GM18907 (cell line): ENCODE measurements at regions not wholly inside any gene's neighbourhood (a gene's known extent, or its start where the extent isn't known, plus 50 kb on each side); places are given as distances from the start of the nearest gene placed in this dataset.
A peak's percentile ranks its signal among the peaks of the same experiment; 100 is the strongest.

Source experiments
- ATAC-seq: cut with Tn5 transposase; IDR thresholded peaks from one replicate; pipeline ENCODE4 v1.9.1; 2021; ENCODE audit warnings: mild to moderate bottlenecking, moderate library complexity; ENCODE audit not compliant: unreplicated experiment

DNA sequence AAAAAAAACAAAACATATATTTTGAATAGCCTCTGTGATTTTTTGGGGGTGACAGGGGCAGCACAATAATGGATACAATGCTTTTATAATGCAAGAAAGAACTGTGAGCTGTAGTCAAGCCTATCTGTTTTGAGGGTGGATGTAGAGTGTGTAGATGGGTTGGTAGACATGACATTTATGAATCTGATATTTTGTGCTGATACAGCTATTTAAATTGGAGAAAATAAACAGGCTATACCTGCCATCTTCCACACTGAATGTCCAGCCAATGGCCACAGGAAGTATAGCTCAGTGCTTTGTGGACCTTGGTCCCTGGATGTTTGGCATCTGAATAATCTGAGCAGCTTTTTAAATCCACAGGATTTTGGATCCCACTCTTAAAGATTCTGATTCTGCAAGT, 175.0 kb downstream of the NEDD1 start:
- ATAC-seq = no peak

DNA sequence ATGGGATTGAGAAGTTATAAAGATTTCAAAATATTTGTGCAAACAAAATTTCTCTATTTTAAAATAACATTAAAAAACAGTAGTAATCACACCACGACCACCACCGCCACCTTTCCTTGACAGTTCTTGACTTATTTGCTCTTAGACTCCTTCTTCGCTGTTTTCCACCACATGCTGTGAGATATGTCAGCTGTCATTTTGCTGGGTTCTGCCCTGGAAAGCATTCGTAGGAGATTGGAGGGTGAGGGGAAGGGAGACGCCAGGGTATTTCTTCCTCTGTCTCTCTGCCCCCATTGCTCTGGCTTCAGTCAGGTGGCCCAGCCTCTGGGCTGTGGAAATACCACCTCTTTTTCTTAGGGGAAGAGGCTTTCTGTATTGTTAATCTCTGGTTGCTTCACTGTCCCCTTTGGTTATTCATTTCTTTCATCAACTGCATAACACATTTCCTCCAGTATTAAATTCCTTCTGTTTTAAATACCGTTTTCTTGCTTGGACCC, 186.2 kb downstream of the NEDD1 start:
- no peak for ATAC-seq

DNA sequence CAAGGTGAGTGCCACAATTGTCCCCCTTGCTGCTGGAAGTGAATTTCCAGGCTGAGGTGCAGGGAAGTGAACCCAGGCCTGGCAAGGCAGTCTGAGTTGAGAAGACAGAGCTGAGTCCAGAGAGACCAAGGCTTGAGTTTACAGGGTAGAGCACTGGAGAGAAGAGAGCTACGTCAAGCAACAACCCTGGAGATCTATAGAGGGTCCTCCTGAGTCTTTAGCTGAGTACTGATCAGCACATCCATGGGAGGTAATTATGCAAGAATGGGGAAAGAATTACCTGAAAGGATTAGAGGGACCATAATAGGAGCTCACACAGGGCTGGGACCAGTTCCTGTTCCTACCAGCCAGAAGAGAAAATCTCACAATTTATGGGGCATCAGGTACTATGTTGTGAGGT, 190.7 kb downstream of the NEDD1 start:
- no peak for ATAC-seq

DNA sequence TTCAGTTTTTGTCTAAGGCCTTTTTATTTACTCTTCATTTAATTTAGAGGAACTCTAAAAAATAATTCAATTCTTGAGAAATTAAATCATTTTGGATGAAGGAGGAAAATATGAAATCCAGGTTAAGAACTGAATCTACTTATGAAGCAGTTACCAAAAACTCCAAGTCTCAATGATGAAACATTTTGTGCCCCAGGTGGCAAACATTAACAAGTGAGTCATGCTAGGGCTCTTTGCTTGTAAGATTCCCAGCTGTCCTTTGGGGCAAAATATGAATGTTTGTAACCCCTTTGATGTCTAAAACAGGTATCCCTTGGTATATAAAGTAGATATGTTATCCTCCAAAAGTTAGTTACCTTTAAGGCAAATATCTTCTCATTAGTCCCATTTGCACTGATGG, 202.4 kb downstream of the NEDD1 start:
- no peak for ATAC-seq

DNA sequence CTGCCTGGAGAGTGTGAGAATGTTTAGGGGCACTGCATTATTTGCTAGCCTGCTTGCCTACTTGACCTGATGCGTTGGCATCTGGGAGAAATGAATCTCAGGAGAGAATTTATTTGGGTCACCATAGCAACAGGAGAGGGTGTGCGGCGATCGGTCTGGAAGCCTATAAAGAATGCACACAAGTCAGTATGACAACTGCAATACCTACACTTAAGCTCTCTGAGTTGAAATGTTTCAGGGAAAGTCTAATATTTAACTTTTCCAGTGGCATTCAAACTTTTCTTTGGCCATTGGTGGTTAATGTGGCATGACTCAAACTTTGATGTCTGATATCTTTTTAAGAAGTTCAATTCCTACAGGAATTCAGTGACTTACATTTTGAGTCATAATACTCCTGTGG, 205.1 kb downstream of the NEDD1 start:
- no peak for ATAC-seq

DNA sequence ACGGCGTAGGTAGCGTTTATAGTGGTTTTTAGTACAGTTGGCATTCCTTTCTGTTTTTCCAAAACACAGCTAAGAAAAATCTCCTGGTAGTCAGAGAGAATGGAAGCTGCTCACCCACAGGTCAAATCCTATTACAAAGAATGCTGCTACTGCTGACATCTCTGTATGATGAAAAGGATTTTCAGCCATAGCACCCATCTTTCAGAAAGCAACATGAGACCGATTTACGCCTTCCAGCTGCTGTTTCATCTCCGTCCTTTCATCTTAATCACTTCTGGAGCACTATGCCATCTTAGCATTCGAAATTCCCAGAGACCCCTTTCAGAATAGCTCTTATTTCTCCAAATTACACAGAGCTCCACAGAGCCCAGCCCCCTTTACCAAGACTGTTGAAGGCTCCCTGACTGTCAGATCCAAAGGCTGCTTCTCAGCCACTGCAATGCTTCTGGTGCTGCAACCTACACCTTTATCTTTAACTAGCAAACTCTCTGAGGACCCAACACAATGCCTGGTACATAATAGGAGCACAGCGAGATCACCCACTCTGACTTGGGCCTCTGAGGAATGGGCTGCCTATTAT, 211.8 kb downstream of the NEDD1 start:
- no peak for ATAC-seq

DNA sequence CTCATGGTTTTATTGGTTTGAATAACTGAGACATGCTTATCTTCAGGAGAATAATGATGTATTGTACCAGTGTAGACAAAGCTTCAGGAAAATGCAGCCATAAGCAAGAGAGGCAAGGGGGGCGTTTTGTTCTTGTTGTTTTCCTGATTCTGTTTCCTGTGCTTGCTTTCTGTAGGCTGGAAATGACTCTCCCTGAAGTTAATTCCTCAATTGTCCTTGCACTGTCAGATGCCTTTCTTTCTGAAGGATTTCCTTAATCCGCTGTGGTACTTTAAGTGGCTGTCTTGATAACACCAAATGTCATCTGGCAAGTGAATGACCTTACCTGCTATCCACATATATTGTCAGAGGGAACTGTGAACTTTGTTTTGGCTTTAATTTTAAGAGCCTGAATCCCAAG, 220.0 kb downstream of the NEDD1 start:
- no peak for ATAC-seq

DNA sequence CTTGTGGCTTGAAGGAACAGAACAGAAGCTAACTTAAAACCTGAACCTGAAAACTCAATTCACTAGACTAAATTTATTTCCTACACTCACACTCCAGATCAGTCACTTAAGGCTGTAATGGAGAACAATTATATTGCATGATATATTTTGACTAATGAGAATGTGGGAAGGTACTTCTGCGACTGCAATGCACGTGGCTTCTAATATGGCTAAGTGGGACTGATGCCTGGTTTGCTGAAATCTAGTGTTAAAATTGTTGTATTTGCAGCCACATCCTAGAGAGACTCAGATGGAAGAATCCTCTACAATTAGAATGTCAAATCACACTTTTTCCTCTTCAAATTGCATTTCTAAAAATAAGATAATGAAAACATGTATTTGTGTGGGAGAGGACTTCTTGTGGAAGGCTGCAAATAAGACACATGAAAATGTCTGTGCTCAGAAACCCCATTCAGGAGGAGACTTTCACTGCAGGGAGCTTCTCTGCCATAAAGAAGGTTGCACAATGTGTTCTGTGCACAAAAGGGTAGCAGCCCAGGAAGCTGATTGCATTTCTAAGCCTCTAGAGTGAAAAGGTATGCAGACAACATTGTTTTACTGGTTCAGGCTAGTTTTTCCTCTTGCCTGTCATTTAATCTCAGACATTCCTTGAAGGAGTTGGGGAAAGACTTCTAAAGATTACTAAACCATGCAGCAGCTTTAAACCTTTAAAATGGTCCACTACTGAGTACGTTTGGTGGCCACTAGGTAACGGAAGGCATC, 224.3 kb downstream of the NEDD1 start:
- ATAC-seq = no peak

DNA sequence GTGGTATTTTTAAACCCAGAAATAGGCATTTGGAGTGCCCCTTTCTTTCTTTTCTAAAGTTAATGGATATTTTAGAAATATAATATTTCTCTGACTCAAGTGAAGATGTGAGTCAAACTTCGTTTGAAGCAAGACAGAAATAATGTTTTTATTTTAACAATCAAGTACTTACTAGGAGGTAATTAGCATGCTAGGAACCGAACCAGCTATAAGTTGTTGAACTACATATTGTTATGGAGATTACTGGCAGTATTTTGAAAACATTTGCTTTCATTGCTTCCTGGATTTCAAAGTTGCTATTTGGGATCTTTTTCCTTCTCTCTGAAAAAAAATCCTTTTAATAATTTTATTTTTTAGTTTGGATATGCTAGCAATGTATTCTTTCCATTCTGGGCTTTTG, 225.2 kb downstream of the NEDD1 start:
- no peak for ATAC-seq

DNA sequence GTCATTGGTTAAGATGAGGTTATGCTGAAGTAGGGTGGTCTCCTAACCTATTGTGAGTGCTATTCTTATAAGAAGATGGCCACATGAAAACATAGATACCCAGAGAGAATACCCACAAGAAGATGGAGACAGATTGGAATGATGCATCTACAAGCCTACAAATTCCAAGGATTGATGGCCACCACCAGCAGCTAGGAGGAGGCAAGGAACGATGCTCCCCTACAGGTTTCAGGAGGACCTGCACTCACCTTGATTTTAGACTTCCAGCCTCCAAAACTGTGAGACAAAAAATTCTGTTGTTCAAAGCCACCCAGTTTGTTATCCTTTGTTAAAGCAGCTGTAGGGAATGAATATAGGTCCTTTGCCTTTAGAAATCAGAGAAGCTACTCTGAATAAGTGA, 227.4 kb downstream of the NEDD1 start:
- ATAC-seq = no peak

DNA sequence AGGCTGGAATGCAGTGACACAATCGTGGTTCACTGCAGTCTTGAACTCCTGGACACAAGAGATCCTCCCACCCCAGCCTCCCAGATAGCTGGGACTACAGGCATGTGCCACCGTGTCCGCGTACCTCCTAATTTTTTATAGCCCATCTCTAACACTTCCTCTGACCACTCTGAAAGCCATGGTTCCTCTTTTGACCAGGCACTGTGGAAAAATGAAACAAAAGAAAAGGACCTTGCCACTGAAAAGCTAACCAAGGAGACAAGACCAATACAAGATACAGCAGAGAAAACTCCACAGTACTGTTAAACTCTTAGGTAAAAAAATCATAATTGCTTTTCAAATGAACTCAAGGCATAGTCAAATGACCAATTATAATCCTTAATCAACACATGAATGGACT, 233.3 kb downstream of the NEDD1 start:
- no peak for ATAC-seq

DNA sequence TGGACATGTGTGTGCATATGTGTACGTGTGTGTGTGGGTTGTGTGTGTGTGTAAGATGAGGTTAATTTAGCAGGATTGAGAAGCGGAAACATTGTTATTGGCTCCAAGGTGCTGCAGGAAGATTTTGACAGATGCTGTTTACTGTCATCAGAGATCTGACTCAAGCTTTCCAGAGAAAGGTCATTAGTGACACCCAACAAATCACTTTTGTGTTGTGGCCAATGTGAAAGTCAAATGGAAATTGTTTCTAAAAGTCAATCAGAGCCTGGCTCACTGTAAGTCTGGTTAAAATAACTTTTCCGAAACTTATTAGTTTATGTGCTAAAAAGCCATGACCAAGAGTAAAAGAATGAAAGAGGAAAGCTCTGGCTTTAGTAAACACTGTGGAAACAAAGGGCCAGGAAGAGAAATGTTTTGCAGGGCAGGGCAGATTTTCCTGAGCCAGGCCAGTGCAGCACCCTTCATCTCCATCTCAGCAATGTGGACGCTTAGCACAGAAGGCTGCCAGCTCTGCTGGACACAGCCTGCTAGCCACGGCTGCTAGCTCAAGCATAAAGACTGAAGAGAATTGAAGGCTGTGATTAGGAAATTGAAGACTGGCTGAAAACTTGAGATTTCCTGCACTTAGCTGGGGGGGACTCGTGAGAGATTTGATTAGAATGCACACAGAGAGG, 235.8 kb downstream of the NEDD1 start:
- ATAC-seq = no peak

DNA sequence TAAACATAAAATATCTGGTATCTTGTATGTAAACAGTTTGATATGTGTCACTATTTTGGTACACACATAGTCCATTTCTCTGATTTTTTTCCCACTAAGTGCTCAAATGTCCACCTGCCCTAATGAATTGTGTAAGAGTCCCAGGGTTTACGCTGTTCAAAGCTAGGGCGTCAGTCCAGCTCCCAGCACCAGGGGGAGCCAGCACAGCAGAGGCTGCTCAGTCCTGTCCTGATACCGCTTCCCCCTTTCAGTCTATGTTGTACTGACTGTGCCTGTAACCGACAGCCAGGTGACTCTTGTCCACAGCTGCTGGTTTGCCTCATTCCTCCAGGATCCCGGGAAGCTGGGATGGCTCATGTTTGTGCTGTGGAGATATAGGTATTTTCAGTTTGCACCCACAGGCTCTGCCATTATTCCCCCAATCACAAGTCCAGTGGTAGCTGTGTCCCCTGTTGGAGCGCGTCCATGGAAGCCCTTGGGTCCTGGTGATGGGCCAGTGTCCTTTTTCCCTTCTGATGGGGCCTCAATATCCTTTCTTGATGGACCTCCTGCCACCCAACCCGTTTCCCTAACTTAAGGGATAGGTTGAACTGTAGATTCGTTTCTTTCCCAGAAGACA, 242.0 kb downstream of the NEDD1 start:
- peak; percentile 99 for ATAC-seq

DNA sequence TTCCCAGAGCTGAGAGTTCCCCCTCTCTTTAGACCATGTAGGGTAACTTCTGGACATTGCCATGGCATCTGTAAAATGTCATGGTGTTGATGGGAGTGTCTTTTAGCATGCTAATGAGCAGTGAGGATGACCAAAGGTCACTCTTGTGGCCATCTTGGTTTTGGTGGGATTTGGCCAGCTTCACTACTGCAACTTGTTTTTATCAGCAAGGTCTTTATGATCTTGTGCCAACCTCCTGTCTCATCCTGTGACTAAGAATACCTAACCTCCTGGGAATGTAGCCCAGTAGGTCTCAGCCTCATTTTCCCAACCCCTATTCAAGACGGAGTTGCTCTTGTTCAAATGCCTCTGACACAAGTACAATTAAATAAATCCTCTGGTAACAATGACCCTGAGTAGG, 244.4 kb downstream of the NEDD1 start:
- ATAC-seq = no peak

DNA sequence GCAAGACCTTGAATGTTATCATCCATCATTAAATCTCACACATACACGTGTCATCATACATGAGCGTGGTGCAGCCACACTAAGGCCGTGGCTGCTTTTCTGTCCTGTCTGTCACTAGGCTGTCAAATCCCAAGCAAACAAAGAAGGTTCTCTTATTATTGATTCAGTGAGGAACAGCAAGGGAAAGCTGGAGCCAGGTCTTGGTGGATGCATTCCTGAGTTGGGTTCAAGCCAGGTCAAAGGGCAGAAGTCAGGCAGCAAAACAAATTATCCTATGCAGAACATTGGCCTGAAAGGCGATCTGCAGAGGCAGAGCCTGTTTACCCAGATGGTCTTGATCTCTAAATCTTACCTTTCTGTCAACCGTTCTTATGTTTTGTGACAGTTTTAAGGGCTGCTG, 252.3 kb downstream of the NEDD1 start:
- ATAC-seq = no peak

DNA sequence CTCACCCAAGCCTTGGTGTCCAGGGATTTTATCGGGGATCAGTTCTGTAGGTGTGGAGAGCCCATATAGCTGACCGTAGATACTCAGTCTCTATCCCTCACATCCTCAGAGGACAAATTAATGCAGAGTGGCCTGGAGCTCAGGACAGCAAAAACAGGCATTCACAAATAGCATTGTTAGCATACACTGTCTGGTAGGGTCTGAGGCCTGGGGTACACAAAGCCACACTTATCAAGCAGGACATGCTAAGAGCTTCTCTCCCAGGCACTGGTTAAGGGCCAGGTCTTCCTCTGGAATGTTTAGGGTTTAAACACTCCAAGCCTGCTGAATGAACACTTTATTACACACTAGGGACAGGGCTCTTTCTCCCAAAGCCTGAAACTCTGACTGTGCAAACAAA, 253.2 kb downstream of the NEDD1 start:
- no peak for ATAC-seq

DNA sequence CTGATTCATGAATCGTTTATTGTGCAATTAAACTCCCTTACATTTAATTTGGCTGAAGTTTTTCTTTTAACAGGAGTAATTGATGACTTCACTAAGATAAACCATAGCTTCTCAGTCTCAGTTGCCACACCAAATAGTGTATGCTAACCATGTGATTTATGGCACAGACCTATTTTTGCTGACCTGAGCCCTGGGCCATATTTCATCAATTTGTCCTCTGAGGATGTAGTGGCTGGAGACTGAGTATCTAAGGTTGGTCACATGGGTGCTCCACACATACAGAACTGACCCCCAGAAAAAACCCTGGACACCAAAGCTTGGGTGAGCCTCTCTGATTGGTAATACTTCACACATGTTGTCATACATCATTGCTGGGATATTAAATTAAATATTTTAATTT, 255.1 kb downstream of the NEDD1 start:
- ATAC-seq = no peak

DNA sequence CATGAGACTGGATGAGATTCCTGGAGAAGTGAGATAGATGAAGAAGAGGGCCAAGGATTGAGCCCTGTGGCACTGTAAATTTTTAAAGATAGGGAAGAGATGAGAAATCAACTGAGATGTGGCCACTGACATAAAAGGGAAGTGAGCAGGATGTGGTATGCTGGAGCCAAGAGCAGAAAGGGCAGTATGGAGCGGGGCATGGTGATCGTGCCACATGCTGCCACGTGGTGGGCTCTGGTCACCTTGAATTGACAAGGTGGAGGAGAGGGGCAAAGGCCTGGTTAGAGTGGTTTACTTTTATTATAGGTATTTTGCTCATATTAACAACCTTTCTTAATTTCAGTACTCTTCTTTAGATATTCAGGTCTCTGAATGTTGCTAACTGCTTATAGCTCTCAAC, 257.9 kb downstream of the NEDD1 start:
- ATAC-seq = no peak

DNA sequence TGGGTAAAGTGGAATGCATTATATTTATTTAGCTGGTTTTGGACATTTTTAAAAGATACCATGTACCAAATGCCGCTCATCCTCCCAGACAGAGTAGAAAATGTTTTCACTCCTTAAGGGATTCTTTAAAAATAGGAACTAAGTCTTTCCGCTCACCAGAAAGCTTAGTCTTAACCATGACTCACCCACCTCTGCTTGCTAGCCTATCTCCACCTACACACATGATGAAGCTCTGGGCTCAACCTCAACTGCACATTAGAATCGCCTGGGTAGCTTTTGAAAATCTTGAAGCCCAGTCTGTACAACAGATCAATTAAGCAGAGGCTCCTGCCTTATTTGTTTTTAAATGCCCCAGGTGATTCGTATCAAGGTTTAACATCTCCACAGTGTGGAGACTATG, 260.5 kb downstream of the NEDD1 start:
- ATAC-seq = no peak

DNA sequence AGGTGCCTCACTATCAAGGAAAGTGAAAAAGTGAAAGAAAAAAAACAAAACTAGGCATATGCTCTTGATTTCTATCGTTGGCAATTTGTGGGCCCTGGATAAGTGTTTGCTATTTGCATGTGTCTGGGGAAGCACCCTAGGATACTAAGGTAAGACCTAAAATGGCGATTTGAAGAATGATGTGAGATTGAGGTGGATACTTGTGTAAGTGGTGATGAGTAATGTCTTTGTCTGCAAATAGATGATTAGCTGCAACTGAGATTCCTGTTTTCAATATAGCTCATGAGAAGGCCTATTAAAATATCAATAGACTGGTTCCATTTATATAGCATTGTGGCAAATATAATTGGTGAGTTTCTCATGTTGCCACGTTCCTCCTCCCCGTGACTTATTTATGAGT, 261.7 kb downstream of the NEDD1 start:
- no peak for ATAC-seq

DNA sequence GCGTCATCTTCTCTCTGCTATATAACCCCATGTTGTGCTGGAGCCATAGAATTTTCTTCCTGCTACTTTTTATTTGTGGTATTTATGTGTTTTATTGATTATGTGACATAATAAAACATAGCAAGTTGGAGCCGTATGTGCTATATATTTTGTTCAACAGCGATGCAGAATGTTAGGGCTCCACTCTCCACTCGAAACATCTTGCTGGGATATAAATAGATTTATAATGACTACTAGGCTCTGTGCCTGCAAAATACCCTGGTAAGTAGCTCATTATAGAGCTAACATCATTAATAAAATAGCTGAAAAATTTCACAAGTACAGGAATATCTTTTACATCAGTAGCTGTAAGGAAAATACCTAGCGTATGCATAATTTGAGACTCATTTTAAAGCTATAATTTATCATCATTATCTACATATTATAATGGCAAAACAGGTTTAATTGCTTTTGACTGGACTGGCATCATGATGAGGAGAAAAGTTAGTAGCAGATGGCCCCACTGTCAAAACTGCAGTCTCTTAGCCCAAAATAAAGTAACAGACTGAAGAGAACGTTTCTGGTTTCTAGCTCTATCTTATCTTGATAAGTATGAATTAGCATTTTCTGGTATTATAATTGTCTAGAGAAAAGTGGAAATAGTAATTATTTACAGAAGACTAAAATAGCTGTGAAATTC, 263.0 kb downstream of the NEDD1 start:
- no peak for ATAC-seq
